Activated gamma-delta T cell treated with anti-CD3 and anti-CD28 coated beads, Interleukin-2, amount 50 U/mL, for 16 hours (primary cell): ENCODE measurements at regions not wholly inside any gene's neighbourhood (a gene's known extent, or its start where the extent isn't known, plus 50 kb on each side); places are given as distances from the start of the nearest gene placed in this dataset.

Source experiments
- DNase-seq: peaks from one replicate; pipeline ENCODE4 v3.0.0-alpha.2; 2020; ENCODE audit warnings: low read depth

GRCh38 chr15:93266291-93266690 lies 177.3 kb upstream of the RGMA start:
- DNase-seq: no peak

- DNase-seq: no peak
These were observed 176.1 kb upstream of the RGMA start for GRCh38 chr15:93265111-93265556.

GRCh38 chr15:93261845-93262244 lies 172.8 kb upstream of the RGMA start:
- no peak for DNase-seq

DNA sequence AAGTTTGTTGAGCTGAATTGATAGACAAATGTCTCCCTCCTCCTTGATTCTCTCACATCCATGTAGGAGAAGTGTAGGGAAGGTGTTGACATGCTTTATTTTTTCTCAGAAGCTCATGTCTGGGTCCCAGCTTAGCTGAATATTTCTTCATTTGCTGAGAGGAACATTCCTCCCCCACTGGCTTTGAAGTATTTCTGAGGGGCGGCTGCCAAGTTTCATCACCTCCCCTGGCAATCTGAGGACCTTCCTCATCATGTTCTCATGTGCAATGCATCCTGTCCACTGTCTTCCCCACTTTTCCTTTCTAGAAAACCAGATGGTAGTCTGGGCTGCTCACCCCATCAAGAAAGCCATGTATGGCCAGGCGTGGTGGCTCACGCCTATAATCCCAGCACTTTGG lies 168.9 kb upstream of the RGMA start:
- no peak for DNase-seq

DNA sequence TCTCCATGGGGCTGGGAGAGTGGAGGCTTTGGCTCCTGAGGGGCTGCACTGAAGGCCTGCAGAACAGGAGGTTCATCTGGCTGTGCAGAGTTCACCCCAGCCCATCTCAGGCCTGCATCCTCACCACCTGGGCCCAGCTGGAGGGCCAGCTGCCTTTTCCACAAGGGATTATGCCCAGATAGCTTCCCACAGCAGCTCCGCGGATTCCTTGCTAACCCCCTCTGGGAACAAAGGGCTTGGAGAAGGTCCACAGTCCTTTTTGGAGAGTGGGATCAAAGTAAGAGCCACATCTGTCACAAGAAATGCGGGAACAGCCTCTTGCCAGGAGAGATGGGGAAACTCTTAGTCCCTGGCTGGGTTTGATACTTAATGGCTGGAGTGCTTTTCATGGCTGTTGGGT lies 164.7 kb upstream of the RGMA start:
- DNase-seq: no peak

GRCh38 chr15:93252780-93253179 lies 163.8 kb upstream of the RGMA start:
- DNase-seq: no peak

GRCh38 chr15:93250950-93251349 lies 161.9 kb upstream of the RGMA start:
- DNase-seq: no peak

DNA sequence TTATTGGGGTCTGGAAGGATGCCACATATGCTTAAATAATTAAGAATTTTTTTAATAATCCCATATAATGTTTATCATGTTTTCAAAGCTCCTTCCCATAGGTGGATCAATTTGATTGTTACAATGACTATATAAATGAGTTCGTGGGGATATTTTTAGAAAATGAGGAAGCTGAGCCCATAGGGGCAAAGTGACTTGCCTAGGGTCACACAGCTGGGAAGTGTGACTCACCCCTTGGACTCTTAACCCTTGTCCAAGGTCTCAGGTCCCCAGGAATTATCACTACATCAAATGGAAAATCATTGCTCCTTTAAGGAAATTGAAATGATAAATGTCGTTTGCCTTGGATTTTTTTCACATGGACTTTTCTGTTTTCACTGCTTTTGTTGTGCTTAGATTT lies 161.2 kb upstream of the RGMA start:
- no peak for DNase-seq

DNA sequence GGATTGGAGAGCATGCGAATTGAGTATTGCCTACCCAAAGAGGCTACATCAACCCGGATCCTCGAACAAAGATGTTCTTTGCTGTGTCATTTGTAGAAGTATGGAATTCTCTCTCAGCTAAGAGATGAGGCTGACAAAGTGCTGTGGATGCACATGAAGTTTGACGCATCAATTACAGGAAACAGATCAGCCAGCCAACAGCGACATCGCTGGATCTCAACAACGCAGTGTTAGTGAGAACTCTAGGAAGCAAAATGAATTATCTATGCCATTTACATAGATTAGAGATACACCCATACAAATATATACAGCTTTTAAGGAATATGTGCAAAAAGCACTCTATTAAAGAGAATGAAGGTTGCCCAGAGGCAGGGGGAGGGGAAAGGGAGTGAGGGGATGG lies 160.6 kb upstream of the RGMA start:
- DNase-seq: no peak

DNA sequence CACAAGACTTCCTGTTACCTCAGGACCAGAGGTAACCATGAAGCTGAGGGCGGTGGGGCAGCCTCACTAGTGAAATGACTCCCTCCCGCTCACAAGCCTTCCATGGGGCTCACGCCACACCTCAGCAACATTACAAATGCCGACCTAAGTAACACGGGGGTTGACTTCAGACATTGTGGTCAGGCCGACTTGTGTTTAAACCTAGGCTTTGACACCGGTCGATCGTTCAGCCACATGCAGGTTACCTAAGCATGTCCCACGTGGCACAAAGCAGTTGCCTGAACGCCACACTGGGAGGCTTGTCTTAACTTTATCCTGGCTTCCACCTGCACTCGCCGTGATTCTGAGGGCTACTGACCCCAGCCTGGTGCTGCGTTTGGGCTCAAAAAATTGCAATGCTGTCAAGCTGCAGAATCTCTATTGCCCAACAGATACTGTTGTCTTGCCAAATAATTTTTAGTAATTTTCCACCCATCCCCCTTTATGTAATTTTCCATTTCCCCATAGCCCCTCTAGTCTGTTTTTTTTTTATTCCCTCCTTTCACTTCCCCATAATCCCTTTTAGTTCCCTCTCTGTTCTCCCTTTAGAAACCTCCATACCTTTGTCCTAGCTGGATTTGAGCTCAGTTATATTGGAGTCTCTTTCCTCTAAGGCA lies 158.6 kb upstream of the RGMA start:
- no peak for DNase-seq

GRCh38 chr15:93246266-93247242 lies 157.5 kb upstream of the RGMA start:
- DNase-seq: no peak

- DNase-seq: no peak
These were observed 156.6 kb upstream of the RGMA start for GRCh38 chr15:93245661-93246042.

GRCh38 chr15:93244696-93245660 lies 156.0 kb upstream of the RGMA start:
- no peak for DNase-seq

- no peak for DNase-seq
These were observed 154.6 kb upstream of the RGMA start for GRCh38 chr15:93243573-93243972.

GRCh38 chr15:93241696-93242585 lies 152.9 kb upstream of the RGMA start:
- no peak for DNase-seq

DNA sequence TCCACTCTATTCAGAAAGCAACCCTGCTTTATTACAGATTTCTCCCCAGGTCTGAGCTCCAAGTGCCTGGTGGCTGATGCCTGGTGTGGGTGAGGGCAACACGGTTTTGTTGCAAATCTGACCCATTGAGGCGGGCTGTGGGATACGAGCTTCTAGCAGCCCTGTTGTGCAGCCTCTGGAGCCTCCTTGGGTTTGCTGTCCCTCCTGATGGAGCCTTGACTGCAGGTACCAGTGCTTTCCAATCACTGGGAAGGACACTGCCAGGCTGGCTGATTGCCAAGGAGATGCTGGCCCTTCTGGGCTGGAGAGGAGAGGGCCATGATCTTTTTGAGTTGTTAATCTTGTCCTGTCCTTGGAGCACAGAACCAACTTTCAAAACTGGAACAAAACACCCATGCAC lies 151.0 kb upstream of the RGMA start:
- no peak for DNase-seq

GRCh38 chr15:93239591-93239990 lies 150.6 kb upstream of the RGMA start:
- DNase-seq: no peak

DNA sequence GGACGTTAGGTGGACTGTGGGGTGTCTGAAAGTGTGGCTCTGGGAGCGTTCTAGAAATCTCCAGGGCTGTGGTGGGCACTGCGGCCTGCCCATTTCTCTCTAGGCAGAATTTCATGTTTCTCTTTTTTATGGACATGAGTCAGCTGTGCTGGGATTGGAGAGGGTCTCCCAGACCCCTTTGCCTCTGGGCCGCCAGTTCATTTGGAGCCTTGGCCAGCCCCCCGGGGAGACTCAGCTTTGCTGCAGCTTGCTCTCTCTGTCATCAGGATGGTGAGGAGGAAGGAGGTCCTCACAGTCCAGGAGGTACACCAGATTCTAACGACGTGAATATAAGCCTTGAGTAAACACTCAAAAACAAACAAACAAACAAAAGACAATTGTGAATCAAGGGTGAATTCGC lies 149.6 kb upstream of the RGMA start:
- DNase-seq: no peak

DNA sequence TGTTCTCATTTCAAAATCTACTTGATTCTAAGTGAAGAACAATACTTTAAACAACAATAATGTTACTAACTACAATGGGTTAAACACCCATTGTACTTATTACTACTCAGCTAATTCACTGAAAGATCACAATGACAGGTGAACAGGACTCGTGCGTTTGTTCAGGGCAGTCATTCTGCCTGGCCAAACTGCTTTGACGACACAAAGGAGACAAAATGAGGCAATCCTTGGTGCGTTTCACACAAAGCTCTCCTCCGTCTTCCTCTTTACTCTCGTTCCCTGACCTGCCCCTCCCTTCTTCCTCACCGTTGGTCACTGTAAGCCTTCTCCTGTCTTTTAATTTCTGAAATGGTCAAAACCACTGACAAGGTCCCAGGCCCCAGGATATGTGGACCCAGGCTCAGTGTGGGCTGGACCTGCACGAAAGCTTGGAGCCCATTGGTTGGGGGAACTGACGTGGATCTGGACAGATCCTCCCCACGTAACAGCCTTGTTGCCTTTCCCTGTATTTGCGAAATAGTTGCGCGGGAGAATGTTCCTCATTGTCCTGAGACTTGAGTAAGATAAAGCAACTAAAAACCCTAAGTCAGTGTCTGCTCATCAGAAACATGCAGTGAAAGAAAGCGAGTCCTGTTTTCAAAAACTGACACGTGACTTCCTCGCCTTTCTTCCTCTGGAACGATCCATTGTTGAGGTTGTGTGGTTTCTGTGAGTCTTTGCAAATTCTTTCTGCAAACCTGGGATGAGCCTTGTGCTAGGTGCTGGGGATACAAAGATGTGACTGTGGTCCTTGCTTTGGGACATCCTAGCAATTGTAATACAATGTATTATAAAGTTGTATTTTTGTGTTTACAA lies 147.1 kb upstream of the RGMA start:
- DNase-seq: no peak

DNA sequence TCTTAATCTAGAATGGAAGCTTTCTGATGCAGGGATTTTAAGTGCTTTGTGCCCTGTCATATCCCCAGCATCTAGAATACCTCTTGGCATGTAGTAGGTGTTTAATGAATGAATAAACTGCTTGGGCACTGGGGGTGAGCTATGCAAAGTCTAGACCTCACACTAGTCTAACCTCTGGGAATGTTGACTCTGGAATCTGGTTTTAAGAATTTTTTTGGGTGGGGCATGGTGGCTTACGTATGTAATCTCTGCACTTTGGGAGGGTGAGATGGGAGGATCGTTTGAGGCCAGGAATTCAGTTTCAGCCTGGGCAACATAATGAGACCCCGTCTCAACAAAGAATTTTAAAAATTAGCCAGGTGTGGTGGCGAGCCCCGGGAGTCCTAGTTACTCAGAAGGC lies 146.3 kb upstream of the RGMA start:
- DNase-seq: no peak
